GM12878 (cell line): ENCODE measurements at regions not wholly inside any gene's neighbourhood (a gene's known extent, or its start where the extent isn't known, plus 50 kb on each side); places are given as distances from the start of the nearest gene placed in this dataset.

Experiments
- ATF7 ChIP-seq: fragments of 450-650 bp; IDR thresholded peaks from 2 replicates; pipeline ENCODE4 v1.6.1; 2016; ENCODE audit warnings: low read depth, mild to moderate bottlenecking
- CHD4 ChIP-seq: fragments of 200-600 bp; sonication (generic); IDR thresholded peaks from 2 replicates; pipeline ENCODE4 v1.6.1; 2016; ENCODE audit warnings: mild to moderate bottlenecking
- EED ChIP-seq: sonication (generic); IDR thresholded peaks from 2 replicates; pipeline ENCODE4 v1.6.1; 2016; ENCODE audit warnings: antibody characterized with exemption, low read depth
- ELK1 ChIP-seq: IDR thresholded peaks from 2 replicates; pipeline ENCODE4 v1.6.1; 2012; ENCODE audit warnings: low read depth, low read length, improper control_type of control experiment
- ESRRA ChIP-seq: IDR thresholded peaks from 2 replicates; pipeline ENCODE4 v1.6.1; 2012; ENCODE audit warnings: mild to moderate bottlenecking, low read length, improper control_type of control experiment
- ETV6 ChIP-seq, 2 experiments: fragments of 450-650 bp in 1 of 2; IDR thresholded peaks in 1 of 2; conservative IDR thresholded peaks in 1 of 2; 2 replicates each; pipeline ENCODE4 v1.6.1; 2014; ENCODE audit warnings: antibody characterized with exemption in 1 of 2, borderline replicate concordance in 1 of 2, low read depth in 1 of 2, mild to moderate bottlenecking in 1 of 2, moderate library complexity in 1 of 2
- HDGF ChIP-seq: fragments of 450-650 bp; IDR thresholded peaks from 2 replicates; pipeline ENCODE4 v1.6.1; 2016; ENCODE audit warnings: antibody characterized with exemption
- HSF1 ChIP-seq: fragments of 150-350 bp; IDR thresholded peaks from 2 replicates; pipeline ENCODE4 v1.6.1; 2014; ENCODE audit warnings: mild to moderate bottlenecking, low read depth, low read length
- IKZF1 ChIP-seq: fragments of 450-650 bp; conservative IDR thresholded peaks from 2 replicates; pipeline ENCODE4 v1.6.1; 2017; ENCODE audit warnings: antibody characterized with exemption, mild to moderate bottlenecking
- IRF5 ChIP-seq: fragments of 450-650 bp; IDR thresholded peaks from 2 replicates; pipeline ENCODE4 v1.6.1; 2017; ENCODE audit warnings: borderline replicate concordance
- JUND ChIP-seq: IDR thresholded peaks from 2 replicates; pipeline ENCODE4 v1.6.1; 2012; ENCODE audit warnings: low read depth, mild to moderate bottlenecking, low read length, improper control_type of control experiment, moderate library complexity
- KAT2A ChIP-seq: conservative IDR thresholded peaks from 2 replicates; pipeline ENCODE4 v1.6.1; 2011; ENCODE audit warnings: low read depth, low read length; ENCODE audit not compliant: control insufficient read depth
- NFXL1 ChIP-seq: fragments of 450-650 bp; IDR thresholded peaks from 2 replicates; pipeline ENCODE4 v1.6.1; 2017; ENCODE audit warnings: antibody characterized with exemption, mild to moderate bottlenecking, borderline replicate concordance
- RBBP5 ChIP-seq: fragments of 200-600 bp; sonication (generic); conservative IDR thresholded peaks from 2 replicates; pipeline ENCODE4 v1.6.1; 2016
- SMARCA5 ChIP-seq: fragments of 450-650 bp; IDR thresholded peaks from 2 replicates; pipeline ENCODE4 v1.6.1; 2017; ENCODE audit warnings: mild to moderate bottlenecking
- STAT1 ChIP-seq: fragments of 450-650 bp; conservative IDR thresholded peaks from 2 replicates; pipeline ENCODE4 v1.6.1; 2014; ENCODE audit warnings: antibody characterized with exemption, mild to moderate bottlenecking
- STAT3 ChIP-seq: IDR thresholded peaks from 2 replicates; pipeline ENCODE4 v1.6.1; 2011; ENCODE audit warnings: low read depth, low read length, improper control_type of control experiment
- TAF1 ChIP-seq: IDR thresholded peaks from 2 replicates; pipeline ENCODE4 v1.6.1; 2011; ENCODE audit warnings: mild to moderate bottlenecking, low read depth, low read length, borderline replicate concordance
- USF2 ChIP-seq: IDR thresholded peaks from 2 replicates; pipeline ENCODE4 v1.6.1; 2011; ENCODE audit warnings: low read depth, low read length, improper control_type of control experiment, borderline replicate concordance
- YBX1 ChIP-seq: fragments of 450-650 bp; IDR thresholded peaks from 2 replicates; pipeline ENCODE4 v1.6.1; 2016; ENCODE audit warnings: antibody characterized with exemption
- ZBED1 ChIP-seq: IDR thresholded peaks from 2 replicates; pipeline ENCODE4 v1.6.1; 2016; ENCODE audit warnings: borderline replicate concordance
- ZBTB40 ChIP-seq: fragments of 450-650 bp; IDR thresholded peaks from 2 replicates; pipeline ENCODE4 v1.6.1; 2016; ENCODE audit warnings: mild to moderate bottlenecking, moderate library complexity, borderline replicate concordance
- ZZZ3 ChIP-seq: IDR thresholded peaks from 2 replicates; pipeline ENCODE4 v1.6.1; 2011; ENCODE audit warnings: low read depth; ENCODE audit not compliant: control insufficient read depth, insufficient read length

GRCh38 chr2:64730551-64731262, 77.0 kb upstream of the SERTAD2 start (continued):
- peak; percentile 54; the same call in 1 of the 2 replicates for TF ChIP-seq HDGF
- TF ChIP-seq SMARCA5, result no peak
- no peak for TF ChIP-seq JUND
- TF ChIP-seq IKZF1, result peak; percentile 67
- TF ChIP-seq ATF7, result peak; percentile 91
- TF ChIP-seq ZBTB40, result no peak
- no peak for TF ChIP-seq CHD4
- no peak for TF ChIP-seq USF2
- no peak for TF ChIP-seq NFXL1
- no peak for TF ChIP-seq TAF1
- no peak for TF ChIP-seq KAT2A
- TF ChIP-seq STAT3, result no peak
- no peak for TF ChIP-seq ETV6 (conservative IDR thresholded peaks at IDR 0.05 in 1 of 2, IDR thresholded peaks at IDR 0.05 in 1 of 2; ENCODE audit: borderline replicate concordance in 1 of 2, low read depth in 1 of 2)
- no peak for TF ChIP-seq RBBP5
- TF ChIP-seq YBX1, result no peak
- peak; percentile 46; the same call in 1 of the 2 replicates for TF ChIP-seq EED
- no peak for TF ChIP-seq ZZZ3
- TF ChIP-seq ELK1, result no peak
- no peak for TF ChIP-seq IRF5
- TF ChIP-seq ESRRA, result no peak
- no peak for TF ChIP-seq HSF1
- TF ChIP-seq STAT1, result no peak
- TF ChIP-seq ZBED1, result no peak
